ENCODE measurements at regions not wholly inside any gene's neighbourhood (a gene's known extent, or its start where the extent isn't known, plus 50 kb on each side); places are given as distances from the start of the nearest gene placed in this dataset.
"Not testable (repeated sequence)": the region's sequence is repeated elsewhere in the genome, so short reads cannot be mapped to it uniquely, and the experiment has no call there.

GRCh38 chr19:5245631-5246553 lies 94.7 kb downstream of the PTPRS start:
- Histone ChIP-seq H3K27me3 (no peaks in the 10 kb centered on the region), H3K27ac (no peak overlapping the region), H3K4me3 (no peak overlapping the region), H3K4me1 (no peaks in the 10 kb centered on the region), H3K9me3 (no peaks in the 10 kb centered on the region), H3K36me3 (peaks cover 0 to 7% (median 4%) of the 10 kb centered on the region in 3 donors)
- no peak for TF ChIP-seq CTCF (IDR thresholded peaks at IDR 0.05)
- WGBS, 2 donors: 94 to 96% methylated on average over 38 of the region's 38 CpGs
- DNase-seq (peak in 1 of 6 donors; percentile 43), FAIRE-seq (no peak), ATAC-seq (no peak)
- intact Hi-C loops (cut with DNase I): no loop called here

GRCh38 chr19:5244351-5244750 lies 96.3 kb downstream of the PTPRS start:
- no peak overlapping the region for H3K4me3 ChIP-seq
- WGBS, 2 donors: 97 to 99% methylated on average over 11 of the region's 11 CpGs
- peaks cover 0 to 8% (median 7%) of the 10 kb centered on the region in 3 donors for H3K36me3 ChIP-seq
- ATAC-seq (no peak), FAIRE-seq (no peak), DNase-seq (peak in 1 of 6 donors; percentile 3)
- intact Hi-C loops (cut with DNase I): no loop called here
- no peak for TF ChIP-seq CTCF (IDR thresholded peaks at IDR 0.05)
- no peaks in the 10 kb centered on the region for H3K4me1 ChIP-seq
- H3K9me3 ChIP-seq: no peaks in the 10 kb centered on the region
- H3K27me3 ChIP-seq: no peaks in the 10 kb centered on the region
- no peak overlapping the region for H3K27ac ChIP-seq

- DNase-seq (peak in 1 of 6 donors; percentile 57), ATAC-seq (no peak)
Measured at GRCh38 chr19:5243878-5244277, 96.7 kb downstream of the PTPRS start.

GRCh38 chr19:5241896-5242295 lies 98.7 kb downstream of the PTPRS start:
- FAIRE-seq: not testable (repeated sequence)

More at GRCh38 chr19:5243878-5244277, 96.7 kb downstream of the PTPRS start:
- TF ChIP-seq CTCF (IDR thresholded peaks at IDR 0.05): no peak
- intact Hi-C loops (cut with DNase I): no loop called here
- H3K9me3 ChIP-seq: no peaks in the 10 kb centered on the region
- FAIRE-seq: no peak
- peaks cover 0 to 8% (median 7%) of the 10 kb centered on the region in 3 donors for H3K36me3 ChIP-seq
- H3K4me3 ChIP-seq: no peak overlapping the region
- no peak overlapping the region for H3K27ac ChIP-seq
- 97 to 99% methylated on average over 40 of the region's 40 CpGs for WGBS, 2 donors
- no peaks in the 10 kb centered on the region for H3K4me1 ChIP-seq
- H3K27me3 ChIP-seq: no peaks in the 10 kb centered on the region

GRCh38 chr19:5240011-5240410 lies 100.6 kb downstream of the PTPRS start:
- intact Hi-C loops (cut with DNase I): no loop called here
- no peak for TF ChIP-seq CTCF (IDR thresholded peaks at IDR 0.05)
- no peak overlapping the region for H3K4me3 ChIP-seq
- WGBS, 2 donors: 96% methylated on average over 22 of the region's 22 CpGs
- FAIRE-seq (no peak), DNase-seq (peak in 1 of 6 donors; percentile 62), ATAC-seq (no peak)
- H3K9me3 ChIP-seq: no peaks in the 10 kb centered on the region
- H3K27me3 ChIP-seq: no peaks in the 10 kb centered on the region
- H3K4me1 ChIP-seq: no peaks in the 10 kb centered on the region
- H3K36me3 ChIP-seq: peaks cover 0 to 12% (median 7%) of the 10 kb centered on the region in 3 donors
- H3K27ac ChIP-seq: no peak overlapping the region

More at GRCh38 chr19:5241896-5242295, 98.7 kb downstream of the PTPRS start:
- peak in 1 of 6 donors; percentile 4 for DNase-seq
- H3K27ac ChIP-seq; ATAC-seq; H3K4me1 ChIP-seq; H3K9me3 ChIP-seq; intact Hi-C loops (cut with DNase I); H3K27me3 ChIP-seq; H3K4me3 ChIP-seq: not testable (repeated sequence)
- peaks cover 0 to 16% (median 7%) of the 10 kb centered on the region in 3 donors for H3K36me3 ChIP-seq
- whole genome bisulfite sequencing, 2 donors: 97 to 98% methylated on average over 9 of the region's 9 CpGs
